ENCODE measurements at regions not wholly inside any gene's neighbourhood (a gene's known extent, or its start where the extent isn't known, plus 50 kb on each side); places are given as distances from the start of the nearest gene placed in this dataset.

- Histone ChIP-seq H3K27ac (no peak overlapping the region), H3K36me3 (ENCODE audit: insufficient read depth) (no peaks in the 10 kb centered on the region), H3K79me2 (ENCODE audit: insufficient read depth, low read depth) (no peaks in the 10 kb centered on the region), H3K27me3 (ENCODE audit: insufficient read depth, low read depth) (no peaks in the 10 kb centered on the region), H3K4me1 (ENCODE audit: low read depth, poor library complexity, severe bottlenecking) (no peaks in the 10 kb centered on the region), H3K4me3 (IDR thresholded peaks at IDR 0.05; ENCODE audit: insufficient read depth, low read depth, low read length) (no peak overlapping the region), H3K9ac (no peak overlapping the region), H2AFZ (ENCODE audit: low read depth) (no peak overlapping the region), H4K20me1 (ENCODE audit: insufficient read depth) (no peaks in the 10 kb centered on the region), H3K4me2 (no peak overlapping the region)
- TF ChIP-seq, protein P1, sequence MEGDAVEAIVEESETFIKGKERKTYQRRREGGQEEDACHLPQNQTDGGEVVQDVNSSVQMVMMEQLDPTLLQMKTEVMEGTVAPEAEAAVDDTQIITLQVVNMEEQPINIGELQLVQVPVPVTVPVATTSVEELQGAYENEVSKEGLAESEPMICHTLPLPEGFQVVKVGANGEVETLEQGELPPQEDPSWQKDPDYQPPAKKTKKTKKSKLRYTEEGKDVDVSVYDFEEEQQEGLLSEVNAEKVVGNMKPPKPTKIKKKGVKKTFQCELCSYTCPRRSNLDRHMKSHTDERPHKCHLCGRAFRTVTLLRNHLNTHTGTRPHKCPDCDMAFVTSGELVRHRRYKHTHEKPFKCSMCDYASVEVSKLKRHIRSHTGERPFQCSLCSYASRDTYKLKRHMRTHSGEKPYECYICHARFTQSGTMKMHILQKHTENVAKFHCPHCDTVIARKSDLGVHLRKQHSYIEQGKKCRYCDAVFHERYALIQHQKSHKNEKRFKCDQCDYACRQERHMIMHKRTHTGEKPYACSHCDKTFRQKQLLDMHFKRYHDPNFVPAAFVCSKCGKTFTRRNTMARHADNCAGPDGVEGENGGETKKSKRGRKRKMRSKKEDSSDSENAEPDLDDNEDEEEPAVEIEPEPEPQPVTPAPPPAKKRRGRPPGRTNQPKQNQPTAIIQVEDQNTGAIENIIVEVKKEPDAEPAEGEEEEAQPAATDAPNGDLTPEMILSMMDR (conservative IDR thresholded peaks at IDR 0.05; ENCODE audit: low read depth, low read length) = peak; percentile 32
Observed at GRCh38 chr13:70623239-70623638, 515.0 kb upstream of the KLHL1 start.

DNA sequence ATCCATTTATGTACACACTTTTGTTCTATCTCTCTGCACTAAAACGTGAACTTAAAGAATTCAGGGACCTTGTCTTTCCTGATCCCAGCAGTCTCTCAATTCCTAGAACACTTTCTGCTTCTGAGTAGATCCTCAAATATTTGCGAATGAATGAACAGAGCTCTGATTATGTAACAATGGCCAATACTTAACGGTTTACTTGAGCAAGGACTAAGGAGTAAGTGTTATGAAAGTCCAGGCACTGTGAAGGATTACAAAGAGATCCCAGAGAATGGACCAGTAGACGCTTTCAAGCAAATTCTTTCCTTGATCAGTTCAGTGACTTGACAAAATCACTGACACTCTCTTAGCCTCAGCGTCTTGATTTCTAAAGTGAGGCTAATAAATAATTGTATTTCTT is 514.5 kb upstream of the KLHL1 start:
- Histone ChIP-seq H2AFZ (ENCODE audit: low read depth) (no peak overlapping the region), H4K20me1 (ENCODE audit: insufficient read depth) (no peaks in the 10 kb centered on the region), H3K9ac (no peak overlapping the region), H3K4me2 (no peak overlapping the region), H3K79me2 (ENCODE audit: insufficient read depth, low read depth) (no peaks in the 10 kb centered on the region), H3K27me3 (ENCODE audit: insufficient read depth, low read depth) (no peaks in the 10 kb centered on the region), H3K27ac (no peak overlapping the region), H3K4me1 (ENCODE audit: low read depth, poor library complexity, severe bottlenecking) (no peaks in the 10 kb centered on the region), H3K4me3 (IDR thresholded peaks at IDR 0.05; ENCODE audit: insufficient read depth, low read depth, low read length) (no peak overlapping the region), H3K36me3 (ENCODE audit: insufficient read depth) (no peaks in the 10 kb centered on the region)
- TF ChIP-seq, protein P1 (conservative IDR thresholded peaks at IDR 0.05; ENCODE audit: low read depth, low read length) = no peak

- TF ChIP-seq, protein P1 (conservative IDR thresholded peaks at IDR 0.05; ENCODE audit: low read depth, low read length) = no peak
- no peak overlapping the region for H3K4me3 ChIP-seq (IDR thresholded peaks at IDR 0.05; ENCODE audit: insufficient read depth, low read depth, low read length)
- H3K27ac ChIP-seq = no peak overlapping the region
- no peaks in the 10 kb centered on the region for H3K27me3 ChIP-seq (ENCODE audit: insufficient read depth, low read depth)
- H4K20me1 ChIP-seq (ENCODE audit: insufficient read depth) = no peaks in the 10 kb centered on the region
- H3K9ac ChIP-seq = no peak overlapping the region
- no peaks in the 10 kb centered on the region for H3K4me1 ChIP-seq (ENCODE audit: low read depth, poor library complexity, severe bottlenecking)
- no peak overlapping the region for H2AFZ ChIP-seq (ENCODE audit: low read depth)
- no peaks in the 10 kb centered on the region for H3K79me2 ChIP-seq (ENCODE audit: insufficient read depth, low read depth)
- H3K36me3 ChIP-seq (ENCODE audit: insufficient read depth) = no peaks in the 10 kb centered on the region
- H3K4me2 ChIP-seq = no peak overlapping the region
Observed at GRCh38 chr13:70619936-70620335, 511.7 kb upstream of the KLHL1 start.

GRCh38 chr13:70616847-70617246 is 508.6 kb upstream of the KLHL1 start:
- Histone ChIP-seq H3K4me3 (IDR thresholded peaks at IDR 0.05; ENCODE audit: insufficient read depth, low read depth, low read length) (no peak overlapping the region), H3K27me3 (ENCODE audit: insufficient read depth, low read depth) (no peaks in the 10 kb centered on the region), H2AFZ (ENCODE audit: low read depth) (no peak overlapping the region), H3K27ac (no peak overlapping the region), H4K20me1 (ENCODE audit: insufficient read depth) (no peaks in the 10 kb centered on the region), H3K9ac (no peak overlapping the region), H3K79me2 (ENCODE audit: insufficient read depth, low read depth) (no peaks in the 10 kb centered on the region), H3K4me1 (ENCODE audit: low read depth, poor library complexity, severe bottlenecking) (no peaks in the 10 kb centered on the region), H3K36me3 (ENCODE audit: insufficient read depth) (no peaks in the 10 kb centered on the region), H3K4me2 (no peak overlapping the region)
- TF ChIP-seq, protein P1 (conservative IDR thresholded peaks at IDR 0.05; ENCODE audit: low read depth, low read length) = no peak
